Epithelial cell of prostate (primary cell): ENCODE measurements at regions not wholly inside any gene's neighbourhood (a gene's known extent, or its start where the extent isn't known, plus 50 kb on each side); places are given as distances from the start of the nearest gene placed in this dataset.

Source experiments
- DNase-seq: peaks from one replicate; pipeline ENCODE4 v3.0.0-alpha.2; 2011; ENCODE audit warnings: low read depth, low spot score
- H3K27ac ChIP-seq: fragments of 450-650 bp; 2 replicates; pipeline ENCODE4 v1.5.1; 2017; ENCODE audit warnings: mild to moderate bottlenecking

- peak overlapping the region; percentile 41 for H3K27ac ChIP-seq
- no peak for DNase-seq
Observed at GRCh38 chr5:53429706-53430105, 50.7 kb upstream of the FST start.

- no peak for DNase-seq
- H3K27ac ChIP-seq = peak overlapping the region; percentile 41
Observed at GRCh38 chr5:53430618-53431252, 49.7 kb upstream of the FST start.
